ENCODE measurements at regions not wholly inside any gene's neighbourhood (a gene's known extent, or its start where the extent isn't known, plus 50 kb on each side); places are given as distances from the start of the nearest gene placed in this dataset.
"Not testable (repeated sequence)": the region's sequence is repeated elsewhere in the genome, so short reads cannot be mapped to it uniquely, and the experiment has no call there.

- TF ChIP-seq JUN (IDR thresholded peaks at IDR 0.05; ENCODE audit: low read depth, low read length); CTCF (IDR thresholded peaks at IDR 0.05; ENCODE audit: control extremely low read depth in 1 of 3, insufficient read depth in 1 of 3, low read depth in 1 of 3, low read length in 3 of 3); KDM1A (IDR thresholded peaks at IDR 0.05; ENCODE audit: borderline replicate concordance, low read length); RXRA (IDR thresholded peaks at IDR 0.05; ENCODE audit: insufficient read depth, low read depth, low read length); SP1 (IDR thresholded peaks at IDR 0.05; ENCODE audit: low read depth, low read length); EZH2 (IDR thresholded peaks at IDR 0.05; ENCODE audit: low read depth, low read length, severe bottlenecking); NRF1 (IDR thresholded peaks at IDR 0.05; ENCODE audit: low read depth, low read length); BCL11A (IDR thresholded peaks at IDR 0.05; ENCODE audit: low read depth in 2 of 2, low read length in 2 of 2); SIN3A (conservative IDR thresholded peaks at IDR 0.05 in 1 of 2, IDR thresholded peaks at IDR 0.05 in 1 of 2; ENCODE audit: low read depth in 1 of 2, low read length in 2 of 2); POLR2A (IDR thresholded peaks at IDR 0.05; ENCODE audit: control extremely low read depth in 1 of 2, low read depth in 2 of 2, low read length in 2 of 2); TBP (IDR thresholded peaks at IDR 0.05; ENCODE audit: low read depth, low read length): not testable (repeated sequence)
Measured at GRCh38 chr9:87049929-87050608, 102.8 kb upstream of the GAS1 start.
